HCT116 (cell line): ENCODE measurements at regions not wholly inside any gene's neighbourhood (a gene's known extent, or its start where the extent isn't known, plus 50 kb on each side); places are given as distances from the start of the nearest gene placed in this dataset.

Source experiments
- CEBPB ChIP-seq: IDR thresholded peaks from 2 replicates; pipeline ENCODE4 v1.6.1; 2012; ENCODE audit warnings: low read depth
- CTCF ChIP-seq, 3 experiments: fragments of 200-600 bp in 1 of 3; sonication (generic) in 1 of 3; IDR thresholded peaks in 2 of 3; conservative IDR thresholded peaks in 1 of 3; 2 replicates each; pipeline ENCODE4 v1.5.1; 2012 to 2017; ENCODE audit warnings: low read depth in 2 of 3, low read length in 2 of 3, antibody characterized with exemption in 1 of 3, borderline replicate concordance in 1 of 3, control low read depth in 1 of 3, mild to moderate bottlenecking in 1 of 3, mixed read lengths in 1 of 3, mixed run types in 1 of 3, moderate library complexity in 1 of 3; ENCODE audit not compliant: insufficient read depth in 1 of 3
- EZH2 ChIP-seq: fragments of 200-600 bp; sonication (generic); IDR thresholded peaks from 2 replicates; pipeline ENCODE4 v1.6.1; 2017; ENCODE audit warnings: antibody characterized with exemption, mixed run types
- FOSL1 ChIP-seq: IDR thresholded peaks from 2 replicates; pipeline ENCODE4 v1.6.1; 2012; ENCODE audit warnings: low read depth
- POLR2A ChIP-seq: IDR thresholded peaks from 2 replicates; pipeline ENCODE4 v1.7.0; 2011; ENCODE audit warnings: borderline replicate concordance; ENCODE audit not compliant: insufficient read depth, insufficient read length; ENCODE audit errors: extremely low read depth
- SRF ChIP-seq: IDR thresholded peaks from 2 replicates; pipeline ENCODE4 v1.6.1; 2012; ENCODE audit warnings: low read depth
- ZBTB33 ChIP-seq: IDR thresholded peaks from 2 replicates; pipeline ENCODE4 v1.6.1; 2011; ENCODE audit warnings: mild to moderate bottlenecking, low read length, moderate library complexity; ENCODE audit not compliant: insufficient replicate concordance; ENCODE audit errors: extremely low read depth
- TF ChIP-seq, protein P1 (sequence below): IDR thresholded peaks from 2 replicates; pipeline ENCODE4 v1.6.1; 2012
- TF ChIP-seq, protein P2 (sequence below): IDR thresholded peaks from 2 replicates; pipeline ENCODE4 v1.6.1; 2012; ENCODE audit warnings: low read depth

DNA sequence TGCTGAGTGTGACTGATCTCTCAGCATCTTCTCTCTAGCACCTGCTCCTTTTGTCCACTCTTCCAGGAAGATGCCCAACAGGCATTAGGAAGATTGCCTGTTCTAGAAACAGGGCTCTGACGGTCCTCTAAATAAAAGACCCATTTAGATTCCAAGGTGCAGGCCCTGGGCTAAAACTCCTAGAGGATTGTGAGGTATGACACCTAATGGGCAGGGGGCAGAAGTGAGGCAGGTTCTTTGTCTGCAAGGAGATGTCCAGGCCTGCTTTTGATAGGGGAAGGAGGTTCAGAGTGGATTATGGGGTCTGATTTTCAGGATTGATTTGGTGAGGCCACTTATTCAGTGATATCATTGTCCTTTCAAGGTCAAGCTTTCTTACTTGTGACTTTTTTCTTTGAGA is 140.8 kb upstream of the TRPC7 start:
- TF ChIP-seq CTCF (IDR thresholded peaks at IDR 0.05 in 2 of 3, conservative IDR thresholded peaks at IDR 0.05 in 1 of 3; ENCODE audit: borderline replicate concordance in 1 of 3, insufficient read depth in 1 of 3, low read depth in 2 of 3, low read length in 2 of 3): no peak
- TF ChIP-seq CEBPB: no peak
- TF ChIP-seq SRF: no peak
- TF ChIP-seq, protein P1, sequence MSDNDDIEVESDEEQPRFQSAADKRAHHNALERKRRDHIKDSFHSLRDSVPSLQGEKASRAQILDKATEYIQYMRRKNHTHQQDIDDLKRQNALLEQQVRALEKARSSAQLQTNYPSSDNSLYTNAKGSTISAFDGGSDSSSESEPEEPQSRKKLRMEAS: no peak
- TF ChIP-seq, protein P2, sequence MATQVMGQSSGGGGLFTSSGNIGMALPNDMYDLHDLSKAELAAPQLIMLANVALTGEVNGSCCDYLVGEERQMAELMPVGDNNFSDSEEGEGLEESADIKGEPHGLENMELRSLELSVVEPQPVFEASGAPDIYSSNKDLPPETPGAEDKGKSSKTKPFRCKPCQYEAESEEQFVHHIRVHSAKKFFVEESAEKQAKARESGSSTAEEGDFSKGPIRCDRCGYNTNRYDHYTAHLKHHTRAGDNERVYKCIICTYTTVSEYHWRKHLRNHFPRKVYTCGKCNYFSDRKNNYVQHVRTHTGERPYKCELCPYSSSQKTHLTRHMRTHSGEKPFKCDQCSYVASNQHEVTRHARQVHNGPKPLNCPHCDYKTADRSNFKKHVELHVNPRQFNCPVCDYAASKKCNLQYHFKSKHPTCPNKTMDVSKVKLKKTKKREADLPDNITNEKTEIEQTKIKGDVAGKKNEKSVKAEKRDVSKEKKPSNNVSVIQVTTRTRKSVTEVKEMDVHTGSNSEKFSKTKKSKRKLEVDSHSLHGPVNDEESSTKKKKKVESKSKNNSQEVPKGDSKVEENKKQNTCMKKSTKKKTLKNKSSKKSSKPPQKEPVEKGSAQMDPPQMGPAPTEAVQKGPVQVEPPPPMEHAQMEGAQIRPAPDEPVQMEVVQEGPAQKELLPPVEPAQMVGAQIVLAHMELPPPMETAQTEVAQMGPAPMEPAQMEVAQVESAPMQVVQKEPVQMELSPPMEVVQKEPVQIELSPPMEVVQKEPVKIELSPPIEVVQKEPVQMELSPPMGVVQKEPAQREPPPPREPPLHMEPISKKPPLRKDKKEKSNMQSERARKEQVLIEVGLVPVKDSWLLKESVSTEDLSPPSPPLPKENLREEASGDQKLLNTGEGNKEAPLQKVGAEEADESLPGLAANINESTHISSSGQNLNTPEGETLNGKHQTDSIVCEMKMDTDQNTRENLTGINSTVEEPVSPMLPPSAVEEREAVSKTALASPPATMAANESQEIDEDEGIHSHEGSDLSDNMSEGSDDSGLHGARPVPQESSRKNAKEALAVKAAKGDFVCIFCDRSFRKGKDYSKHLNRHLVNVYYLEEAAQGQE: no peak
- TF ChIP-seq POLR2A: no peak
- no peak for TF ChIP-seq FOSL1
- no peak for TF ChIP-seq ZBTB33
- no peak for TF ChIP-seq EZH2
